ENCODE measurements at regions not wholly inside any gene's neighbourhood (a gene's known extent, or its start where the extent isn't known, plus 50 kb on each side); places are given as distances from the start of the nearest gene placed in this dataset.

DNA sequence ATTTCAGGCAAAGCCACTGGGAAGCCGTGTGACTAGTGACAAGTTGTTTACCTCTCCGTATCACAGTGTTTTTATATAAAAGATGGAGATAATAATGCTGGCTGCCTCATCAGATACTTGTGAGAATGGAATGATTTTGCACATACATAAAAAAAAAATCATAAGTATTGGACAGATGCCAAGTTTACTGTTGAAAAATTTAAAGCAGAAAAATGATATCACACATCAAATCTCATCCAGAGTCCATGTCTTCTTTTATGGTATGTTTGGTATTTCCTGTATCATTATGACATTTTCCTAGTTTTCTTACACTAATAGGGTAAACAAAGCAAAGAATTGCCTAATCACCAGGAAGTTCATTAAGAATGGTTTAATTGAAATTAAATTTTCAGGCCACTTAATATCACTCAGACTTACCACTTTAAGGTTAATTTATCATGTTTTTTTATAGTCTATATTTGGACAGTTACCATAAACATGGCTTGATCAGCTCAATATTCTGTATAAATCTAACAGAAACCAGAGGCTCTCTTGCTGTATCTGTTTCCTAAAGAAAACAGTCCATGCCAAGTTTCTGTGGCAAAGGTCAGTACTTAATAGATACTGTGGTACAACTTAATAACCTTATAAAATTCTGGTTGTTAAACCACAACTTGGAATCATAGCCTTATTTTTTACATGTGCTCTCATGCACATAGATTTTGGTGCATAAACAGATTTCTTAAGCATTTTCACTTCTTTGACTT lies 656.5 kb upstream of the RIOK2 start:
- TF ChIP-seq, protein P1, sequence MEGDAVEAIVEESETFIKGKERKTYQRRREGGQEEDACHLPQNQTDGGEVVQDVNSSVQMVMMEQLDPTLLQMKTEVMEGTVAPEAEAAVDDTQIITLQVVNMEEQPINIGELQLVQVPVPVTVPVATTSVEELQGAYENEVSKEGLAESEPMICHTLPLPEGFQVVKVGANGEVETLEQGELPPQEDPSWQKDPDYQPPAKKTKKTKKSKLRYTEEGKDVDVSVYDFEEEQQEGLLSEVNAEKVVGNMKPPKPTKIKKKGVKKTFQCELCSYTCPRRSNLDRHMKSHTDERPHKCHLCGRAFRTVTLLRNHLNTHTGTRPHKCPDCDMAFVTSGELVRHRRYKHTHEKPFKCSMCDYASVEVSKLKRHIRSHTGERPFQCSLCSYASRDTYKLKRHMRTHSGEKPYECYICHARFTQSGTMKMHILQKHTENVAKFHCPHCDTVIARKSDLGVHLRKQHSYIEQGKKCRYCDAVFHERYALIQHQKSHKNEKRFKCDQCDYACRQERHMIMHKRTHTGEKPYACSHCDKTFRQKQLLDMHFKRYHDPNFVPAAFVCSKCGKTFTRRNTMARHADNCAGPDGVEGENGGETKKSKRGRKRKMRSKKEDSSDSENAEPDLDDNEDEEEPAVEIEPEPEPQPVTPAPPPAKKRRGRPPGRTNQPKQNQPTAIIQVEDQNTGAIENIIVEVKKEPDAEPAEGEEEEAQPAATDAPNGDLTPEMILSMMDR (IDR thresholded peaks at IDR 0.05; ENCODE audit: insufficient read depth, low read depth, low read length), result no peak
- no peak for TF ChIP-seq EZH2 (IDR thresholded peaks at IDR 0.05; ENCODE audit: insufficient read depth, low read length)
